RWPE2 (cell line): ENCODE measurements at regions not wholly inside any gene's neighbourhood (a gene's known extent, or its start where the extent isn't known, plus 50 kb on each side); places are given as distances from the start of the nearest gene placed in this dataset.
"Not testable (repeated sequence)": the region's sequence is repeated elsewhere in the genome, so short reads cannot be mapped to it uniquely, and the experiment has no call there.

Experiments
- ATAC-seq: fragments of 200-7000 bp; cut with Tn5 transposase; 3 replicates; pipeline ENCODE4 v1.9.1; 2021; ENCODE audit warnings: low read depth
- DNase-seq: peaks from one replicate; pipeline ENCODE4 v3.0.0-alpha.2; 2020; ENCODE audit warnings: low spot score
- H3K27ac ChIP-seq: fragments of 450-650 bp; 2 replicates; pipeline ENCODE4 v1.5.1; 2017; ENCODE audit warnings: mild to moderate bottlenecking; ENCODE audit not compliant: poor library complexity, severe bottlenecking
- H3K27me3 ChIP-seq: fragments of 250-450 bp; sonication (Bioruptor Pico); 2 replicates; pipeline ENCODE4 v1.5.1; 2021; ENCODE audit warnings: mild to moderate bottlenecking, moderate library complexity; ENCODE audit not compliant: insufficient read depth, poor library complexity, severe bottlenecking
- H3K36me3 ChIP-seq: fragments of 250-450 bp; sonication (Bioruptor Pico); 2 replicates; pipeline ENCODE4 v1.5.1; 2020; ENCODE audit warnings: low read depth, mild to moderate bottlenecking, moderate library complexity
- H3K4me1 ChIP-seq: fragments of 250-450 bp; sonication (Bioruptor Pico); 2 replicates; pipeline ENCODE4 v1.5.1; 2021; ENCODE audit warnings: mild to moderate bottlenecking, moderate library complexity; ENCODE audit not compliant: insufficient read depth, poor library complexity, severe bottlenecking
- H3K4me3 ChIP-seq: fragments of 250-450 bp; sonication (Bioruptor Pico); 2 replicates; pipeline ENCODE4 v1.5.1; 2021; ENCODE audit warnings: mild to moderate bottlenecking, moderate library complexity; ENCODE audit not compliant: severe bottlenecking
- H3K9me3 ChIP-seq: fragments of 250-450 bp; sonication (Bioruptor Pico); 2 replicates; pipeline ENCODE4 v1.5.1; 2021; ENCODE audit warnings: mild to moderate bottlenecking, moderate library complexity; ENCODE audit not compliant: severe bottlenecking
- CTCF ChIP-seq: fragments of 450-650 bp; IDR thresholded peaks from one replicate; pipeline ENCODE4 v1.5.1; 2017; ENCODE audit warnings: mild to moderate bottlenecking, moderate library complexity; ENCODE audit not compliant: poor library complexity, severe bottlenecking

- Histone ChIP-seq H3K27ac (no peak overlapping the region), H3K27me3 (no peaks in the 10 kb centered on the region), H3K4me3 (no peak overlapping the region), H3K9me3 (no peaks in the 10 kb centered on the region), H3K4me1 (no peaks in the 10 kb centered on the region), H3K36me3 (no peaks in the 10 kb centered on the region)
- ATAC-seq (no peak), DNase-seq (no peak)
- no peak for TF ChIP-seq CTCF
These were observed 167.1 kb upstream of the KYNU start for GRCh38 chr2:142710336-142710735.

- no peaks in the 10 kb centered on the region for H3K36me3 ChIP-seq
- H3K4me1 ChIP-seq = no peaks in the 10 kb centered on the region
- no peak overlapping the region for H3K4me3 ChIP-seq
- no peak overlapping the region for H3K27ac ChIP-seq
- no peak for ATAC-seq
- no peaks in the 10 kb centered on the region for H3K27me3 ChIP-seq
- no peaks in the 10 kb centered on the region for H3K9me3 ChIP-seq
- TF ChIP-seq CTCF = no peak
- no peak for DNase-seq
These were observed 170.1 kb upstream of the KYNU start for GRCh38 chr2:142707318-142707717.

GRCh38 chr2:142702397-142702796, 175.1 kb upstream of the KYNU start:
- H3K4me3 ChIP-seq, H3K9me3 ChIP-seq, H3K27me3 ChIP-seq, ATAC-seq, H3K4me1 ChIP-seq, H3K36me3 ChIP-seq, DNase-seq, H3K27ac ChIP-seq: not testable (repeated sequence)

- not testable (repeated sequence) for H3K4me3 ChIP-seq, H3K36me3 ChIP-seq, H3K9me3 ChIP-seq, H3K4me1 ChIP-seq, DNase-seq, H3K27me3 ChIP-seq, H3K27ac ChIP-seq, ATAC-seq
These were observed 181.9 kb upstream of the KYNU start for GRCh38 chr2:142695350-142696257.

GRCh38 chr2:142694282-142694681, 183.2 kb upstream of the KYNU start:
- DNase-seq (no peak), ATAC-seq (no peak)
- Histone ChIP-seq H3K27ac (no peak overlapping the region), H3K9me3 (no peaks in the 10 kb centered on the region), H3K36me3 (no peaks in the 10 kb centered on the region), H3K27me3 (peaks cover 3% of the 10 kb centered on the region), H3K4me1 (no peaks in the 10 kb centered on the region), H3K4me3 (no peak overlapping the region)
- no peak for TF ChIP-seq CTCF
